Hypothalamus (tissue), 51 donors: ENCODE measurements at regions not wholly inside any gene's neighbourhood (a gene's known extent, or its start where the extent isn't known, plus 50 kb on each side); places are given as distances from the start of the nearest gene placed in this dataset.

Experiments
- DNase-seq, 51 donors: peaks; one replicate each; lab custom pipeline; 2025; lab: John Stamatoyannopoulos, UW

- no peak for DNase-seq
Observed at GRCh38 chr15:73803806-73804205, 50.7 kb upstream of the INSYN1 start.

GRCh38 chr15:73805504-73806089 lies 52.4 kb upstream of the INSYN1 start:
- no peak for DNase-seq

GRCh38 chr15:73806698-73807483 lies 53.7 kb upstream of the INSYN1 start:
- DNase-seq, result peak in 1 of 51 donors; percentile 11

GRCh38 chr15:73807865-73808264 lies 54.7 kb upstream of the INSYN1 start:
- DNase-seq, result no peak

- peak in 18 of 51 donors; percentile 6 to 77 (median 20) for DNase-seq
Observed at GRCh38 chr15:73809728-73810501, 56.8 kb upstream of the INSYN1 start.

- DNase-seq, result no peak
Observed at GRCh38 chr15:73812806-73813465, 59.8 kb upstream of the INSYN1 start.

- DNase-seq, result no peak
Observed at GRCh38 chr15:73813589-73813988, 59.8 kb upstream of the TBC1D21 start.

GRCh38 chr15:73818308-73818985 lies 54.9 kb upstream of the TBC1D21 start:
- peak in 13 of 51 donors; percentile 4 to 23 (median 11) for DNase-seq

GRCh38 chr15:73821181-73821580 lies 52.2 kb upstream of the TBC1D21 start:
- no peak for DNase-seq

GRCh38 chr15:73822998-73823397 lies 50.4 kb upstream of the TBC1D21 start:
- no peak for DNase-seq
